ENCODE measurements at regions not wholly inside any gene's neighbourhood (a gene's known extent, or its start where the extent isn't known, plus 50 kb on each side); places are given as distances from the start of the nearest gene placed in this dataset.

DNA sequence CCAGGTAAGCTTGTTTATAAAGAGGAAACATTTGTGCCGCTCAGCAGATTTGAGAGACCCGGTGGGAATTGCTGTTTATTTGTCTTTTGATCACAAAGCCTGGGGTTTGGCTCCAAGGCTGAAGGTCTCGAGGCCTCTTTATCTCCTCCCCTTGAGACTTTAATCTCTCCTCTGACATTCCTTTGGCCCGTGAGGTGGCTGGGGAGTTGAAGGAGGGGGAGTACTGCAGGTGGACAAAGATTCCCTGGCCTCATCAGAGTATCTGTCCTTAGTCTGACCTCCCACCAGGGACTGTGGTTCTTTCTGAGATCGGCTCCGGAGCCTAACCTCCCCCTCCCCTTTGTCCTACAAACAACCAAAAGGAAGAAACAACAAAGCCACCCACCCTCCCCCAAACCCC, 216.5 kb downstream of the MID1IP1 start:
- no peak overlapping the region for H3K4me2 ChIP-seq (ENCODE audit: insufficient read depth, insufficient read length, low read length)
- H3K79me2 ChIP-seq (ENCODE audit: insufficient read depth, low read length), result no peaks in the 10 kb centered on the region
- 0 out of 7 replicates have a peak overlapping the region, but pooled peaks of 1 of the 3 experiments have one; percentile 13 for H3K27ac Mint-ChIP-seq
- H2BK20ac ChIP-seq (ENCODE audit: low read depth, low read length, poor library complexity, severe bottlenecking), result no peak overlapping the region
- no peaks in the 10 kb centered on the region for H3K23me2 ChIP-seq (ENCODE audit: insufficient read length, low read depth, low read length, poor library complexity, severe bottlenecking)
- H3K56ac ChIP-seq (ENCODE audit: insufficient read length, low read depth, low read length), result no peak overlapping the region
- no peak overlapping the region for H3K18ac ChIP-seq (ENCODE audit: insufficient read length, low read depth, low read length)
- no peak overlapping the region for H3K4me3 Mint-ChIP-seq
- no peak overlapping the region for H2BK120ac ChIP-seq (ENCODE audit: low read depth, low read length, poor library complexity, severe bottlenecking)
- H3T11ph ChIP-seq (ENCODE audit: low read length), result no peak overlapping the region
- H3K27ac ChIP-seq (ENCODE audit: insufficient read length, low read depth, low read length), result no peak overlapping the region
- no peak overlapping the region for H3K4ac ChIP-seq (ENCODE audit: low read depth, low read length)
- peaks cover 3% of the 10 kb centered on the region; the same call in 1 of the 2 replicates for H3K27me3 Mint-ChIP-seq (ENCODE audit: low read depth)
- no peak overlapping the region for H4K91ac ChIP-seq (ENCODE audit: insufficient read length, low read depth, low read length)
- TF ChIP-seq, protein P1, sequence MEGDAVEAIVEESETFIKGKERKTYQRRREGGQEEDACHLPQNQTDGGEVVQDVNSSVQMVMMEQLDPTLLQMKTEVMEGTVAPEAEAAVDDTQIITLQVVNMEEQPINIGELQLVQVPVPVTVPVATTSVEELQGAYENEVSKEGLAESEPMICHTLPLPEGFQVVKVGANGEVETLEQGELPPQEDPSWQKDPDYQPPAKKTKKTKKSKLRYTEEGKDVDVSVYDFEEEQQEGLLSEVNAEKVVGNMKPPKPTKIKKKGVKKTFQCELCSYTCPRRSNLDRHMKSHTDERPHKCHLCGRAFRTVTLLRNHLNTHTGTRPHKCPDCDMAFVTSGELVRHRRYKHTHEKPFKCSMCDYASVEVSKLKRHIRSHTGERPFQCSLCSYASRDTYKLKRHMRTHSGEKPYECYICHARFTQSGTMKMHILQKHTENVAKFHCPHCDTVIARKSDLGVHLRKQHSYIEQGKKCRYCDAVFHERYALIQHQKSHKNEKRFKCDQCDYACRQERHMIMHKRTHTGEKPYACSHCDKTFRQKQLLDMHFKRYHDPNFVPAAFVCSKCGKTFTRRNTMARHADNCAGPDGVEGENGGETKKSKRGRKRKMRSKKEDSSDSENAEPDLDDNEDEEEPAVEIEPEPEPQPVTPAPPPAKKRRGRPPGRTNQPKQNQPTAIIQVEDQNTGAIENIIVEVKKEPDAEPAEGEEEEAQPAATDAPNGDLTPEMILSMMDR (conservative IDR thresholded peaks at IDR 0.05), result no peak
- H3K9ac ChIP-seq (ENCODE audit: extremely low read depth, insufficient read length, low read length), result no peak overlapping the region
- 0 out of 2 replicates have a peak, but pooled peaks cover 3% of the 10 kb centered on the region for H3K27me3 ChIP-seq (ENCODE audit: insufficient read depth, low read length)
- H2AFZ ChIP-seq (ENCODE audit: low read length), result no peak overlapping the region
- no peak overlapping the region for H2BK12ac ChIP-seq (ENCODE audit: insufficient read length, low read depth, low read length)
- no peaks in the 10 kb centered on the region for H3K79me1 ChIP-seq (ENCODE audit: insufficient read depth, low read depth, low read length, poor library complexity, severe bottlenecking)
- H2AK5ac ChIP-seq (ENCODE audit: insufficient read length, low read length), result no peak overlapping the region
- H4K5ac ChIP-seq (ENCODE audit: insufficient read length, low read depth, low read length), result no peak overlapping the region
- no peak overlapping the region for H3K23ac ChIP-seq (ENCODE audit: insufficient read length, low read depth, low read length)
- H4K20me1 ChIP-seq (ENCODE audit: control insufficient read depth, insufficient read depth, insufficient read length), result no peaks in the 10 kb centered on the region
- peaks cover 0 to 4% (median 0%) of the 10 kb centered on the region in 3 experiments; a peak in 2 of 7 replicates for H3K36me3 Mint-ChIP-seq (ENCODE audit: insufficient read depth in 1 of 3, low read depth in 3 of 3)
- no peaks in the 10 kb centered on the region for H3K4me1 ChIP-seq (ENCODE audit: insufficient read depth, low read length)
- H2BK5ac ChIP-seq (ENCODE audit: insufficient read length, low read length), result no peak overlapping the region
- no peak overlapping the region for H4K8ac ChIP-seq (replicated peaks; ENCODE audit: insufficient read length, low read depth, low read length)
- WGBS (ENCODE audit: extremely low coverage, insufficient read length, low lambda C conversion rate), result no CpG with 5 or more reads among the region's 6 CpGs
- no peaks in the 10 kb centered on the region for H3K9me3 ChIP-seq (ENCODE audit: control insufficient read depth, low read depth, low read length)
- H2BK15ac ChIP-seq (ENCODE audit: low read depth, low read length), result no peak overlapping the region
- H3K14ac ChIP-seq (ENCODE audit: insufficient read depth, low read length), result no peak overlapping the region
- peaks cover 54 to 61% of the 10 kb centered on the region in 2 experiments for H3K9me3 Mint-ChIP-seq
- peaks cover 2 to 23% of the 10 kb centered on the region in 2 experiments for H3K4me1 Mint-ChIP-seq
- no peak for DNase-seq

All from H9 (cell line).